Activated CD8-positive, alpha-beta memory T cell treated with anti-CD3 and anti-CD28 coated beads for 24 hours (primary cell): ENCODE measurements at regions not wholly inside any gene's neighbourhood (a gene's known extent, or its start where the extent isn't known, plus 50 kb on each side); places are given as distances from the start of the nearest gene placed in this dataset.
"Not testable (repeated sequence)": the region's sequence is repeated elsewhere in the genome, so short reads cannot be mapped to it uniquely, and the experiment has no call there.

Experiments used
- DNase-seq: peaks from one replicate; pipeline ENCODE4 v3.0.0-alpha.2; 2020

- no peak for DNase-seq
These were observed 152.8 kb upstream of the TAS2R1 start for GRCh38 chr5:9782826-9783560.

GRCh38 chr5:9781890-9782289 lies 151.7 kb upstream of the TAS2R1 start:
- DNase-seq, result no peak

GRCh38 chr5:9781275-9781674 lies 151.1 kb upstream of the TAS2R1 start:
- DNase-seq, result no peak

- DNase-seq, result no peak
These were observed 150.3 kb upstream of the TAS2R1 start for GRCh38 chr5:9780501-9780900.

GRCh38 chr5:9776525-9776924 lies 146.4 kb upstream of the TAS2R1 start:
- no peak for DNase-seq

- DNase-seq, result no peak
These were observed 145.2 kb upstream of the TAS2R1 start for GRCh38 chr5:9775339-9775738.

GRCh38 chr5:9774472-9775079 lies 144.4 kb upstream of the TAS2R1 start:
- DNase-seq, result no peak

GRCh38 chr5:9771079-9771478 lies 140.9 kb upstream of the TAS2R1 start:
- no peak for DNase-seq

GRCh38 chr5:9766581-9766980 lies 136.4 kb upstream of the TAS2R1 start:
- no peak for DNase-seq

GRCh38 chr5:9765419-9766140 lies 135.4 kb upstream of the TAS2R1 start:
- DNase-seq, result no peak

GRCh38 chr5:9761706-9762105 lies 131.6 kb upstream of the TAS2R1 start:
- DNase-seq, result no peak

GRCh38 chr5:9752670-9753069 lies 122.5 kb upstream of the TAS2R1 start:
- DNase-seq, result not testable (repeated sequence)

- no peak for DNase-seq
These were observed 113.4 kb upstream of the TAS2R1 start for GRCh38 chr5:9743507-9743906.

GRCh38 chr5:9742848-9743247 lies 112.7 kb upstream of the TAS2R1 start:
- no peak for DNase-seq

GRCh38 chr5:9739135-9739534 lies 109.0 kb upstream of the TAS2R1 start:
- no peak for DNase-seq

- DNase-seq, result no peak
These were observed 107.1 kb upstream of the TAS2R1 start for GRCh38 chr5:9737265-9737664.

GRCh38 chr5:9733486-9733885 lies 103.3 kb upstream of the TAS2R1 start:
- DNase-seq, result no peak

GRCh38 chr5:9731159-9731558 lies 101.0 kb upstream of the TAS2R1 start:
- no peak for DNase-seq

- no peak for DNase-seq
These were observed 98.1 kb upstream of the TAS2R1 start for GRCh38 chr5:9728261-9728660.

GRCh38 chr5:9726931-9727330 lies 96.8 kb upstream of the TAS2R1 start:
- DNase-seq, result no peak

GRCh38 chr5:9725265-9725664 lies 95.1 kb upstream of the TAS2R1 start:
- not testable (repeated sequence) for DNase-seq

- DNase-seq, result no peak
These were observed 94.6 kb upstream of the TAS2R1 start for GRCh38 chr5:9724707-9725106.

- no peak for DNase-seq
These were observed 92.5 kb upstream of the TAS2R1 start for GRCh38 chr5:9722601-9723180.

- DNase-seq, result no peak
These were observed 91.0 kb upstream of the TAS2R1 start for GRCh38 chr5:9721161-9721560.
